PC-3 (cell line): ENCODE measurements at regions not wholly inside any gene's neighbourhood (a gene's known extent, or its start where the extent isn't known, plus 50 kb on each side); places are given as distances from the start of the nearest gene placed in this dataset.

ENCODE experiments used
- ATAC-seq: fragments of 200-7000 bp; cut with Tn5 transposase; 2 replicates; pipeline ENCODE4 v1.9.1; 2020; ENCODE audit warnings: mild to moderate bottlenecking, moderate library complexity
- BruUV-seq: library from RNA; stranded (reverse); fragments of 400-500 nt; replicated peaks from 2 replicates; lab custom pipeline; 2021; lab: Mats Ljungman, UMichigan
- CTCF ChIA-PET: fragments of 300-600 bp; sonication (Branson Sonifier 250); formaldehyde crosslinking; loops from one replicate; lab custom pipeline; 2022; ENCODE audit warnings: antibody characterized with exemption; lab: Charles Lee
- POLR2A ChIA-PET: fragments of 300-600 bp; sonication (Branson Sonifier 250); formaldehyde crosslinking; loops from one replicate; lab custom pipeline; 2022; ENCODE audit warnings: antibody characterized with exemption; ENCODE audit not compliant: unreplicated experiment; lab: Charles Lee
- DNase-seq: peaks from one replicate; pipeline ENCODE4 v3.0.0-alpha.2; 2015
- H2AFZ ChIP-seq: fragments of 300-600 bp; sonication (generic); 2 replicates; pipeline ENCODE4 v1.6.0; 2016; ENCODE audit warnings: antibody characterized with exemption, low read length
- H3F3A ChIP-seq: fragments of 300-600 bp; sonication (generic); one replicate; pipeline ENCODE4 v1.6.0; 2017; ENCODE audit warnings: antibody characterized with exemption, low read length, control low read depth, mild to moderate bottlenecking; ENCODE audit not compliant: unreplicated experiment
- H3K27ac ChIP-seq: fragments of 300-600 bp; sonication (generic); 2 replicates; pipeline ENCODE4 v1.5.1; 2016; ENCODE audit warnings: mild to moderate bottlenecking, low read length
- H3K27me3 ChIP-seq: fragments of 300-600 bp; sonication (generic); 2 replicates; pipeline ENCODE4 v1.6.1; 2016; ENCODE audit warnings: low read length, mixed read lengths
- H3K36me3 ChIP-seq: fragments of 300-600 bp; sonication (generic); 2 replicates; pipeline ENCODE4 v1.6.1; 2016; ENCODE audit warnings: low read depth, mixed run types, low read length, mixed read lengths
- H3K4me1 ChIP-seq: fragments of 300-600 bp; sonication (generic); 2 replicates; pipeline ENCODE4 v1.5.1; 2016; ENCODE audit warnings: low read length; ENCODE audit not compliant: insufficient read depth
- H3K4me2 ChIP-seq: fragments of 300-600 bp; sonication (generic); 2 replicates; pipeline ENCODE4 v1.6.0; 2016; ENCODE audit warnings: low read length
- H3K4me3 ChIP-seq: fragments of 300-600 bp; sonication (generic); 2 replicates; pipeline ENCODE4 v1.5.1; 2016; ENCODE audit warnings: mild to moderate bottlenecking, low read length, mixed read lengths
- H3K79me2 ChIP-seq: fragments of 300-600 bp; sonication (generic); 2 replicates; pipeline ENCODE4 v1.6.1; 2017; ENCODE audit warnings: low read length, mixed read lengths
- H3K9ac ChIP-seq: fragments of 300-600 bp; sonication (generic); 2 replicates; pipeline ENCODE4 v1.6.0; 2016; ENCODE audit warnings: mild to moderate bottlenecking, low read length
- H3K9me2 ChIP-seq: fragments of 300-600 bp; sonication (generic); replicated peaks from 2 replicates; pipeline ENCODE4 v1.6.1; 2016; ENCODE audit warnings: mixed run types, low read length, mixed read lengths
- H3K9me3 ChIP-seq: fragments of 300-600 bp; sonication (generic); 2 replicates; pipeline ENCODE4 v1.6.1; 2016; ENCODE audit warnings: low read length, mixed read lengths
- H4K20me1 ChIP-seq: fragments of 300-600 bp; sonication (generic); 2 replicates; pipeline ENCODE4 v1.6.1; 2016; ENCODE audit warnings: low read length, mixed read lengths
- EZH2 ChIP-seq: fragments of 300-600 bp; sonication (generic); IDR thresholded peaks from one replicate; pipeline ENCODE4 v1.6.1; 2017; ENCODE audit warnings: antibody characterized with exemption, mild to moderate bottlenecking, low read length; ENCODE audit not compliant: unreplicated experiment
- EZH2phosphoT487 ChIP-seq: fragments of 300-600 bp; sonication (generic); IDR thresholded peaks from 2 replicates; pipeline ENCODE4 v1.6.1; 2018; ENCODE audit warnings: mild to moderate bottlenecking, antibody characterized with exemption, low read length, borderline replicate concordance
- intact Hi-C: fragments of 100-400 bp; cut with micrococcal nuclease; formaldehyde crosslinking; loops from 2 replicates; pipeline ENCODE4 v1.9.0; 2023
- TF ChIP-seq, protein P1 (sequence below): fragments of 300-600 bp; sonication (generic); conservative IDR thresholded peaks from 2 replicates; pipeline ENCODE4 v1.5.1; 2017; ENCODE audit warnings: antibody characterized with exemption, low read depth, mild to moderate bottlenecking, low read length

DNA sequence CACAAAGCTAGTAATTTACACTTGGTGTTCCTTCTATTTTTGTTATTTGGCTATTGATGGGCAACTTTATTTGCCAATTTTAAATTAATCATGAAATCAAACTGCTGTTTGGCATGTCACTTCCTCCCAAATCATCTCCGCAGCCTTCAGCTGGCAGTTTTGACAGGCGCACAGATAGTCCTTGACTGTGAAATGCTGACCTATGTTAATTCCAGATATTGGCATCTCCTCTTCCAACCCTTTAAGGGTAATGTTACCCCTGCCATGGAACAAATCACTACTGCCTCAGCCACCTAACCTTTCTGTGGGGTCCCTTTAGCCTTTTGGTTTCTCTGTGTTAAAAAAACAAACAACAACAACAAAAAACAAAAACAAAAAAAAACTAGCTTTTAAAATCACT is 182.4 kb upstream of the TANK start:
- TF ChIP-seq EZH2phosphoT487 (no peak), EZH2 (no peak)
- TF ChIP-seq, protein P1, sequence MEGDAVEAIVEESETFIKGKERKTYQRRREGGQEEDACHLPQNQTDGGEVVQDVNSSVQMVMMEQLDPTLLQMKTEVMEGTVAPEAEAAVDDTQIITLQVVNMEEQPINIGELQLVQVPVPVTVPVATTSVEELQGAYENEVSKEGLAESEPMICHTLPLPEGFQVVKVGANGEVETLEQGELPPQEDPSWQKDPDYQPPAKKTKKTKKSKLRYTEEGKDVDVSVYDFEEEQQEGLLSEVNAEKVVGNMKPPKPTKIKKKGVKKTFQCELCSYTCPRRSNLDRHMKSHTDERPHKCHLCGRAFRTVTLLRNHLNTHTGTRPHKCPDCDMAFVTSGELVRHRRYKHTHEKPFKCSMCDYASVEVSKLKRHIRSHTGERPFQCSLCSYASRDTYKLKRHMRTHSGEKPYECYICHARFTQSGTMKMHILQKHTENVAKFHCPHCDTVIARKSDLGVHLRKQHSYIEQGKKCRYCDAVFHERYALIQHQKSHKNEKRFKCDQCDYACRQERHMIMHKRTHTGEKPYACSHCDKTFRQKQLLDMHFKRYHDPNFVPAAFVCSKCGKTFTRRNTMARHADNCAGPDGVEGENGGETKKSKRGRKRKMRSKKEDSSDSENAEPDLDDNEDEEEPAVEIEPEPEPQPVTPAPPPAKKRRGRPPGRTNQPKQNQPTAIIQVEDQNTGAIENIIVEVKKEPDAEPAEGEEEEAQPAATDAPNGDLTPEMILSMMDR, result no peak
- H3K9ac ChIP-seq, result no peak overlapping the region
- no peak overlapping the region for H3K4me3 ChIP-seq
- no peaks in the 10 kb centered on the region for H3F3A ChIP-seq
- ChIA-PET POLR2A (no interaction called here), CTCF (no interaction called here)
- BruUV-seq, result no TSS peak
- H3K4me1 ChIP-seq, result peaks cover 7% of the 10 kb centered on the region; the same call in 1 of the 2 replicates
- no peak overlapping the region for H3K27ac ChIP-seq
- H2AFZ ChIP-seq, result no peak overlapping the region
- no peak for ATAC-seq
- no peaks in the 10 kb centered on the region for H3K27me3 ChIP-seq
- no peaks in the 10 kb centered on the region for H3K79me2 ChIP-seq
- no peak for DNase-seq
- no peak overlapping the region for H3K4me2 ChIP-seq
- no peaks in the 10 kb centered on the region for H3K9me3 ChIP-seq
- no peaks in the 10 kb centered on the region for H3K36me3 ChIP-seq
- intact Hi-C loops, result loop anchor here (5.0 kb wide), 1 partner anchor 866 kb away; no protein-coding TSS in a partner anchor
- no peaks in the 10 kb centered on the region for H3K9me2 ChIP-seq
- H4K20me1 ChIP-seq, result no peaks in the 10 kb centered on the region

DNA sequence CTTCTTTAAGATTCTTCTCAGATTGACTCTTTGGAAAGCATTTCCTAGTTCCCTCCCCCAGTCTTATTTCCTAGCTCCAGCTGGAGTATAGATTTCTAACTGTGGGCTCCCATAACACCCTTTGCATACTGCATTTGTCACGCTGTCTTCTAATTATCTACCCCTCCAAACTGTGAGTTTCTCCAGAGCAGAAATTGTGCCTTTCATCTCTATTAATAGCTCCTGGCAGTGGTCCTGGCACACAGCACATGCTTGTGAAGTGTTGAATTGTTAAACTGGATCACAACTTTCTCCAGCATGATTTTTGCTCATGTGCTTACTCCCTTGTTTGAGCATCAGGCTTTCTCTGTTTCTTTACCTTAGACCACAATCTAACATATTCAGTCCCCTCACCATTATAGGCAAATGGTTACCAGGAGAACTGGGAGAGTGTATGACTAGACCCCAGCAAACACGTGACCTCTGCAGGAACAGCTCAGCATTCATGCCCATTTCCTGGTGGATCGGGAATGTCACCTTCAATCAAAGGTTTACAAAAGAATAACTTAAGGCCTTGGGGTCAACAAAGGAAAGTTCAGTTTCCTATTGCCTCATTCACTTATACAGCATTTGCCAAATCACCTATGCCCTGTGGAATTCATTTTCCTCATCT is 175.7 kb upstream of the TANK start:
- DNase-seq, result no peak
- Histone ChIP-seq H3K79me2 (no peaks in the 10 kb centered on the region), H3K4me1 (no peaks in the 10 kb centered on the region), H3K27me3 (no peaks in the 10 kb centered on the region), H3K4me2 (no peak overlapping the region), H3K9me2 (no peaks in the 10 kb centered on the region), H2AFZ (no peak overlapping the region), H3K36me3 (no peaks in the 10 kb centered on the region), H3F3A (no peaks in the 10 kb centered on the region), H3K9ac (no peak overlapping the region), H3K27ac (no peak overlapping the region), H3K4me3 (no peak overlapping the region), H3K9me3 (no peaks in the 10 kb centered on the region), H4K20me1 (no peaks in the 10 kb centered on the region)
- intact Hi-C loops, result no loop called here
- no TSS peak for BruUV-seq
- TF ChIP-seq EZH2 (no peak), EZH2phosphoT487 (no peak)
- TF ChIP-seq, protein P1, result no peak
- ATAC-seq, result no peak
- POLR2A ChIA-PET, result interaction anchor here (0.7 kb wide), 1 partner anchor 274 kb away, joined by 3 read pairs; no protein-coding TSS in a partner anchor
- CTCF ChIA-PET, result no interaction called here

DNA sequence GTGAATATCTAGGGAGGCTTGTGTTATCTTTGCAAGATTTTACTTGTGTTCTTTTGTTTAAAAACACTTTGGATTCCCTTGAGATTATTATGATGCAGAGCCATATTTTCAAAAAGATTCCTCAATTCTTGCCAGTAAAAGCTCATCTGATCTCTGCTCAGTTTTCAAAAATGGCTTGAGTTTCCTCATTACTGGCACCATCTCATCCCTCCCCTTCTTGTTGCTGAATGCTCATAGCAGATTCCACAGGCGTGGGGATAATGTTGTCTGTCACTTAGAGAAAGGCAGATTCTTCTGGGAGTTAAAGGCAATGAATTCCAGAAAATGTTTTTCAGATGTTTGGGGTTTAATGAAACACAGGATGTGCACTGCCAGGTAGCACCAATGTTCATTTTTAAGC is 170.4 kb upstream of the TANK start:
- no peaks in the 10 kb centered on the region for H3F3A ChIP-seq
- no peaks in the 10 kb centered on the region for H4K20me1 ChIP-seq
- H3K27me3 ChIP-seq, result no peaks in the 10 kb centered on the region
- intact Hi-C loops, result loop anchor here (5.0 kb wide), 2 partner anchors 557 to 572 kb away; no protein-coding TSS in a partner anchor
- ATAC-seq (no peak), DNase-seq (no peak)
- no peak overlapping the region for H2AFZ ChIP-seq
- no peaks in the 10 kb centered on the region for H3K9me2 ChIP-seq
- H3K9ac ChIP-seq, result no peak overlapping the region
- TF ChIP-seq EZH2, result no peak
- TF ChIP-seq, protein P1, result no peak
- no peak for TF ChIP-seq EZH2phosphoT487
- no TSS peak for BruUV-seq
- H3K79me2 ChIP-seq, result no peaks in the 10 kb centered on the region
- H3K9me3 ChIP-seq, result no peaks in the 10 kb centered on the region
- ChIA-PET CTCF (no interaction called here), POLR2A (interaction anchor here (0.6 kb wide), 1 partner anchor 667 kb away, joined by 8 read pairs; no protein-coding TSS in a partner anchor)
- no peaks in the 10 kb centered on the region for H3K36me3 ChIP-seq
- no peak overlapping the region for H3K27ac ChIP-seq
- no peak overlapping the region for H3K4me2 ChIP-seq
- no peak overlapping the region for H3K4me3 ChIP-seq
- peaks cover 7% of the 10 kb centered on the region for H3K4me1 ChIP-seq
